Erythroblast (primary cell): ENCODE measurements at regions not wholly inside any gene's neighbourhood (a gene's known extent, or its start where the extent isn't known, plus 50 kb on each side); places are given as distances from the start of the nearest gene placed in this dataset.

ENCODE experiments used
- GATA1 ChIP-seq: IDR thresholded peaks from 2 replicates; pipeline ENCODE4 v1.6.1; 2011; ENCODE audit warnings: low read depth, mild to moderate bottlenecking, control low read depth, low read length, moderate library complexity
- POLR2A ChIP-seq: IDR thresholded peaks from 2 replicates; pipeline ENCODE4 v1.6.1; 2011; ENCODE audit warnings: mild to moderate bottlenecking, low read length

DNA sequence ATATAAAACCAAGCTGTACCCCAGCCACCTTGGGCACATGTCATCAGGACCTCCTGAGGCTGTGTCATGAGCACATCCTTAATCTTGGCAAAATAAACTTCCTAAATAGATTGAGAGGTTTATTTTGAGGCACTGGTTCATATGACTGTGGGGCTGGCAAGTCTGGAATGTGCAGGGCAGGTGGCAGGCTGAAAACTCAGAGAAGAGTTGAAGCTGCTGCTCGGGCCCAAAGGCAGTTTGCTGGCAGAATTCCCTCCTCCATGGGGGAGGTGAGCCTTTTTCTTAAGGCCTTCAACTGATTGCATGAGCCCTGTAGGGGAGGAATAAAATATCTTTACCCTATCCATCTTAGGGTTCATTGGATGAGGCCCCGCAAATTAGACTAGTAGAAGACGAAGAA, 72.2 kb upstream of the CDK20 start:
- no peak for TF ChIP-seq POLR2A
- TF ChIP-seq GATA1, result no peak
